D721Med (cell line): ENCODE measurements at regions not wholly inside any gene's neighbourhood (a gene's known extent, or its start where the extent isn't known, plus 50 kb on each side); places are given as distances from the start of the nearest gene placed in this dataset.

Experiments
- DNase-seq: peaks from one replicate; pipeline ENCODE4 v3.0.0; 2011; ENCODE audit warnings: low spot score; ENCODE audit not compliant: insufficient read length
- FAIRE-seq: peaks from 2 replicates; lab custom pipeline; 2011; peaks lifted over from hg19 to GRCh38; lab: Jason Lieb, UNC
- TF ChIP-seq, protein P1 (sequence below): IDR thresholded peaks from 2 replicates; pipeline ENCODE4 v1.5.1; 2012; ENCODE audit warnings: mild to moderate bottlenecking, control low read depth; ENCODE audit not compliant: insufficient read depth; ENCODE audit errors: missing control alignments

DNA sequence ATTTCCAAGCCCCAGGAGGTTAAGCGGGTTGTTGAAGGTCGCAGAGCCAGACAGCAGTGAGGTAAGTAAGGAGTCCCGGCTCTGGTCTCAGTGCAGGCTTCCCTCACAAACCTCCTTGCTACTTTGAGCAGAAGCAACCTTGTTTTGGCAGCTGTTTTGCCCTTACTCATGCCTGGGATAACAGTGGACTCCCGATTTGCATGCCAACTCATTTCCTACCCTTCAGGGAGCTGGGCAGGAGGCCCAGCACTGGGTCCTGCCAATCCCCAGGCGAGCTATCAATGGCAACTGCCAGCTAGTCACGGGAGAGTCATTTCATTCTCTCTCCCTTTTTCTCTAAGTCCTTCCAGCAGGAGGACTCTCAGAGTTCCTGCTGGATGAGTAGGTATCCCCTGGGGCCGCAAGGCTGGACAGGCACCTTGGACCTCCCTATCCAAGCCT, 72.0 kb upstream of the KSR1 start:
- DNase-seq (no peak), FAIRE-seq (no peak)
- TF ChIP-seq, protein P1, sequence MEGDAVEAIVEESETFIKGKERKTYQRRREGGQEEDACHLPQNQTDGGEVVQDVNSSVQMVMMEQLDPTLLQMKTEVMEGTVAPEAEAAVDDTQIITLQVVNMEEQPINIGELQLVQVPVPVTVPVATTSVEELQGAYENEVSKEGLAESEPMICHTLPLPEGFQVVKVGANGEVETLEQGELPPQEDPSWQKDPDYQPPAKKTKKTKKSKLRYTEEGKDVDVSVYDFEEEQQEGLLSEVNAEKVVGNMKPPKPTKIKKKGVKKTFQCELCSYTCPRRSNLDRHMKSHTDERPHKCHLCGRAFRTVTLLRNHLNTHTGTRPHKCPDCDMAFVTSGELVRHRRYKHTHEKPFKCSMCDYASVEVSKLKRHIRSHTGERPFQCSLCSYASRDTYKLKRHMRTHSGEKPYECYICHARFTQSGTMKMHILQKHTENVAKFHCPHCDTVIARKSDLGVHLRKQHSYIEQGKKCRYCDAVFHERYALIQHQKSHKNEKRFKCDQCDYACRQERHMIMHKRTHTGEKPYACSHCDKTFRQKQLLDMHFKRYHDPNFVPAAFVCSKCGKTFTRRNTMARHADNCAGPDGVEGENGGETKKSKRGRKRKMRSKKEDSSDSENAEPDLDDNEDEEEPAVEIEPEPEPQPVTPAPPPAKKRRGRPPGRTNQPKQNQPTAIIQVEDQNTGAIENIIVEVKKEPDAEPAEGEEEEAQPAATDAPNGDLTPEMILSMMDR = no peak

DNA sequence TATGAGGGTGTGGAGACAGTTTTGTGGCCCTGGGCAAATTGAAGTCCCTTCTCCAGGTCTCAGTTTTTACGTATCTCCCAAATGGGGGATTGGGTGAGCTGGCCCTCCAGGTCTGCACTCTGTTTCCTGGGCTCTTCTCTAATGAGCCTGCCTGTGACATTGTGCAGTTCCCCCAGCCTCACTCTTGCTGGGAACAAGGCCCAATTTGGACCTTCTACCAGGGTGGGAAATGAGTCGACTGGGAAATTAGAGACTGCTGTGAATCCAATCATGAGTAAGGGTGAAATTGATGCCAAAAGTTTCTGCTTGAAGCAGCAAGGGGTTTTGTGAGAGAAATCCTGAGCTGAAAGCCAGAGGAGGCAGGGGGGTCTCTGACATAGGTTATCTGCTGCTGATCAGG, 71.5 kb upstream of the KSR1 start:
- TF ChIP-seq, protein P1 = no peak

DNA sequence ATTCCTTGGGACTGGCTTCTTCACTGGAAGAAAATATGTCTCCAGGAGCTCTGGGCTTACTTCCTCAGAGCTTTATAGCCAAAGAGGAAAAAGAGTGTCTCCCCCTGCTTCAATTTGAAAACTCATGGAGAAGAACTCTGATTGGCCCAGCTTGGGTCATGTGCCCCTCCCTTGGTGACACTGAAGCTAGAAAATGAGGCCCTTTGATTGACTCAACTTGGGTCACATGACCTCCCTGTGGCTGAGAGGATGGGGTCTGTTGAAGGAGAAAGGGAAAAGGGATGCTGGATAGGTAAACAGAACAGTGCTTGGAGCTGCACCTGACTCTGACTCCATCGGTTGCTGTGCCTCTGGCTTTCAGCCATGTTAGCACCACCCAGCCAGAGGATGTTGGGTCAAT, 70.6 kb upstream of the KSR1 start:
- DNase-seq = no peak
- no peak for FAIRE-seq
- TF ChIP-seq, protein P1 = no peak

More for the DNA sequence above, 71.5 kb upstream of the KSR1 start:
- DNase-seq (no peak), FAIRE-seq (no peak)

DNA sequence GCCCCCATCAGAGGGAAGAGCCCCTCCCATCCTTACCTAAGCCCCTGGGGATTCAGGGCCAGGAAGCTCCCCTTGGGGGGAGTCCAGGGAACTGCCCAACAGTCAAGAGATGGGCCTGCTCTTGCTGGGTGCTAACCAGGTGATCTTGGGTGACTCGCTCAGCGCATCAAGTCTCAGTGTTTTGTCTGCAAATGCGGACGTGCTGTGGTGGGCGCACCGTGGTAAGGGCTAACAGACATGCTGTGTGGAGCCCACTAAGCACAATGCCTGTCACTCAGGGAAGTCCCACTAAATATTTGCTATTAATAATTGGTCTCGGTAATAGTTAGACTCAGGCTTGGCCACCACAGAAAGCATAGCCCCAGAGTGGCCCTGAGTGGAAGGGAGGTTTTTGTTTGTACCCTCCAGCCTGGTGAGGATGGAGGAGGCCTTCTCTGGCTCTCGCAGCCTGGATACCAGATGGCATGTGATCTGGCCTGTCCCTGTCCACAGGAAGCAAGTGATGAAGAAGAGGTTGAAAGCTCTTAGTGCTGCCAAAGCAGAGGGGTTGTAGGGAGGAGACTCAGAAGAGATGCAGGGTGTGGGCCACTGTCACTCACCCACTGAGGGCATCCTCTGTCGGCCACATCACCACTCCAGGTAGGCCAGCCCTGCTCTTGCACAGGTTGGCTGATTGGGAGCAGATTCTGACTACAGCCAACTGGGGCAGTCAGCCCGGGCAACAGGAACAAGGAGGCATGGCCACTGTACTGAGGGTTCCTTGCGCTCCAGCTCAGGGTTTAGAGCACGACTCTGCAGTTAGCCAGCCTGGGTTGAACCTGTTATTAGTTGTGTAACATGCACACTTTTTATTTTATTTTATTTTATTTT, 69.8 kb upstream of the KSR1 start:
- no peak for FAIRE-seq
- no peak for DNase-seq
- TF ChIP-seq, protein P1 = no peak

DNA sequence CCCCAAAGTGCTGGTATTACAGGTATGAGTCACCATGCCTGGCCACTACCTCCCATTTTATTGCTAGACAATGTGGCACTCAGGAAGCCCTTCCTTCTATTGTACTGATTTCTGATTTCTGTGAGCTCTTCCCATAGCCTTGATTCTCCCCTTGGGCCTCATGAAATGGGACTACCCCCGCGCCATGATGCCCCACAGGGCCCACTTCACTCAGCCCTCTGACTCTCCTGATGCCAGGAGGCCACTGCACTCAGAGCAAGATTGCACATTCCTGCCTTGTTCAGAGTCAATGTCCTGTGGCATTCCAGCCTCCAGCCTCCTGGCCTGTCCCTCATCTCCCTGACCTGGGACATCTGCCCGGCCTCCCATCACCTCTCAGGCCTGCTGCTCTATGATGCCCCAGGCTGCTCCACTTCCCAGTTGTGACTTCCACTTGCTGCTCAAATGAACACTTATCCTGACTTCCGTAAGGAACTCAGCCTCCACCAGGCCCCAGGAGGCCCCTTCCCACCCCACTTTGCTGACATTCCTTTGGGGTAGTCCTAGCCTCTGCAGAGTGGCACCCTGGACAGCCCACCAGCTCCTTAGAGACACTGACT, 66.6 kb upstream of the KSR1 start:
- FAIRE-seq (no peak), DNase-seq (no peak)
- TF ChIP-seq, protein P1 = no peak

DNA sequence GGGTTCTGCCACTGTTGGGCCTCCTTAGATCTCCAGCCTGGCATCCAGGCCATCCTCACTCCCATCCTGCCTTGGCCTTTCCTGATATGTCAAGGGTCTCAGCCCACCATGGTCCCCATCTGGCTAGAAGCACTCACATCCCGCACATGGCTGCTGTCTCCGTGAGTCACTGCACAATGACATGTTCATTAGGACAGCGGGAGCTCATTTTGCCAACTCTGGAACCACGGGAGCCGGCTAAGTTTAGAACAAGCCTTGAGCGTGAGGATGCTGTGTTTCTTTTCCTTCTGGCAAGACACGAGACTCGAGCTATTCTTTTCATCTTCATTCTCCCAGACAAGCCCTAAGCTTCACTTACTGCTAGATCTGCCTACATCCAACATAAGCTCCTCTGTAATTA, 65.7 kb upstream of the KSR1 start:
- FAIRE-seq = no peak
- DNase-seq = no peak
- TF ChIP-seq, protein P1 = no peak

DNA sequence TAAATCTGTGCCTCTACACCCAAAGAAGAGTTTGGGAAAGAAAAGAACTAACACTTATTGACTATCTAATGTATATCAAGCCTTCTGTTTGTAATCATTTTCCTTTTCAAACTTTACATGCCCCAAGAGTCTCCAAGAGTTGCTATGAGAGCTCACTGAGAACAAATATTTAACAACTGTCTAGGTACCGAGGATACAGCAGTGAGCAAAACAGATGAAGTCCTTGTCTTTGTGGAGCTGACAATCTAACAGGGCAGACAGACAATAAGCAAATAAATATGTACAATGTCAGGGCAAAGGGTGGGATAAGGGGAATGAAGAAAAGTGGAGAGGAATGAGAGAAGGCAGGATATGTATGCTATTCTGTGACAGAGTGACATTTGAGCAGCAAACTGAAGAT, 64.8 kb upstream of the KSR1 start:
- TF ChIP-seq, protein P1 = no peak
- DNase-seq (no peak), FAIRE-seq (no peak)
